ENCODE measurements at regions not wholly inside any gene's neighbourhood (a gene's known extent, or its start where the extent isn't known, plus 50 kb on each side); places are given as distances from the start of the nearest gene placed in this dataset.

- TF ChIP-seq POLR2AphosphoS5 (IDR thresholded peaks at IDR 0.05) (no peak), CTCF (IDR thresholded peaks at IDR 0.05) (no peak)
Observed at GRCh38 chr7:9028012-9028411, 594.6 kb downstream of the NXPH1 start.
